GM12864 (cell line): ENCODE measurements at regions not wholly inside any gene's neighbourhood (a gene's known extent, or its start where the extent isn't known, plus 50 kb on each side); places are given as distances from the start of the nearest gene placed in this dataset.

Experiments used
- DNase-seq: peaks from one replicate; pipeline ENCODE4 v3.0.0-alpha.2; 2011; ENCODE audit warnings: low read depth
- H3K4me3 ChIP-seq: 2 replicates; pipeline ENCODE4 v1.5.1; 2011; ENCODE audit warnings: mild to moderate bottlenecking, low read depth, low read length, control low read depth
- CTCF ChIP-seq: IDR thresholded peaks from 2 replicates; pipeline ENCODE4 v1.5.1; 2011; ENCODE audit warnings: low read depth, mild to moderate bottlenecking, moderate library complexity, low read length, control low read depth, inconsistent platforms; ENCODE audit errors: missing control alignments

GRCh38 chr7:24508316-24508715 is 64.9 kb upstream of the PALS2 start:
- TF ChIP-seq CTCF, result no peak
- DNase-seq, result no peak
- H3K4me3 ChIP-seq, result no peak overlapping the region

GRCh38 chr7:24510759-24511158 is 62.5 kb upstream of the PALS2 start:
- no peak for DNase-seq
- TF ChIP-seq CTCF, result no peak
- H3K4me3 ChIP-seq, result no peak overlapping the region

GRCh38 chr7:24517166-24517565 is 56.1 kb upstream of the PALS2 start:
- H3K4me3 ChIP-seq, result no peak overlapping the region
- no peak for DNase-seq
- TF ChIP-seq CTCF, result no peak

DNA sequence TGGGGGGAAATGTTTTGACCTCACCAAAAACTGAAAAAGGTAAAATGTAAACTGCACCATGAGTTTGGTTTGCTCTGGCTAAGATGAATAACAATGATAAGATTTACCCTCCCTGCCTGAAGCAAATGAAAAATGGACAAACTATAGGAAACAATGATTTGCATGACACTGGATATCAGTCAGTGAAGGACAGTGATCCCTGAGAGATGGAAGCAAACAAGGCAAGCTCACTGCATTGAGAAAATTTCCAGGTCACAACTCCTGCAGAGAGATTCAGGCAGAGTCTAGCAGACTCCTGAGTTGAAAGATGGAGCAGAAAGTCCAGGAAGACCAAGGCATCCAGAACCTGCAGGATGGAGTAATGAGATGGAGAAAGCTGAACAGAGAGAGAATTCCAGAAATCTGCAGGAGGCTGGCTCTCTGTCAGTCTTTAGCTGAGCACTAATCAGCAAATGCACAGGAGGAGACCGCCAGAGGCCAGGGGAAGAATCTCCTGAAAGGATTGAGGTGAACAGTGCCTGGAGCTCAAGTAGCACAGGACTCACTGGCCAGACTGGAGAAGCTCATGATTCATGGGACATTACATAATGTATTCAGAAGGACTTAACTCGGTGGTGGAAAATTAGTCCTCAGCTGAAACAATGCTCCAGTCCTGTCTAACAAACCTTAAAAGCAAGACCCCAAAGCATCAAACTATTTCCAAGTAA is 51.2 kb upstream of the PALS2 start:
- no peak for DNase-seq
- TF ChIP-seq CTCF, result no peak
- H3K4me3 ChIP-seq, result no peak overlapping the region
